Chondrocyte (in vitro differentiated cells): ENCODE measurements at regions not wholly inside any gene's neighbourhood (a gene's known extent, or its start where the extent isn't known, plus 50 kb on each side); places are given as distances from the start of the nearest gene placed in this dataset.
"Not testable (repeated sequence)": the region's sequence is repeated elsewhere in the genome, so short reads cannot be mapped to it uniquely, and the experiment has no call there.

Experiments
- DNase-seq: peaks from one replicate; pipeline ENCODE4 v3.0.0; 2021; ENCODE audit warnings: mixed read lengths, low spot score
- H3K27ac Mint-ChIP-seq: one replicate; pipeline ENCODE4 v1.8.0; 2021; ENCODE audit warnings: mild to moderate bottlenecking, moderate library complexity, mixed read lengths; ENCODE audit not compliant: unreplicated experiment
- H3K27me3 Mint-ChIP-seq: 2 replicates; pipeline ENCODE4 v1.8.0; 2021; ENCODE audit warnings: low read depth, mixed read lengths
- H3K36me3 Mint-ChIP-seq: 2 replicates; pipeline ENCODE4 v1.8.0; 2021; ENCODE audit warnings: low read depth, mixed read lengths
- H3K4me1 Mint-ChIP-seq: 2 replicates; pipeline ENCODE4 v1.8.0; 2021; ENCODE audit warnings: low read depth, mild to moderate bottlenecking, mixed read lengths
- H3K4me3 Mint-ChIP-seq: one replicate; pipeline ENCODE4 v1.8.0; 2021; ENCODE audit warnings: mild to moderate bottlenecking, moderate library complexity, mixed read lengths; ENCODE audit not compliant: unreplicated experiment
- H3K9me3 Mint-ChIP-seq: 2 replicates; pipeline ENCODE4 v1.8.0; 2021; ENCODE audit warnings: low read depth, mixed read lengths
- CTCF ChIP-seq: fragments of 200-600 bp; sonication (generic); IDR thresholded peaks from 2 replicates; pipeline ENCODE4 v1.5.0; 2021; ENCODE audit warnings: antibody characterized with exemption, mild to moderate bottlenecking, moderate library complexity

GRCh38 chr2:173523497-173523896 is 168.8 kb downstream of the CDCA7 start:
- Mint-ChIP-seq H3K27me3 (no peaks in the 10 kb centered on the region), H3K4me1 (no peaks in the 10 kb centered on the region), H3K36me3 (peaks cover 1% of the 10 kb centered on the region), H3K27ac (no peak overlapping the region), H3K9me3 (peaks cover 7% of the 10 kb centered on the region), H3K4me3 (no peak overlapping the region)
- no peak for DNase-seq
- TF ChIP-seq CTCF: no peak

- no peaks in the 10 kb centered on the region for H3K4me1 Mint-ChIP-seq
- no peak overlapping the region for H3K4me3 Mint-ChIP-seq
- no peak for DNase-seq
- H3K27me3 Mint-ChIP-seq: no peaks in the 10 kb centered on the region
- H3K36me3 Mint-ChIP-seq: no peaks in the 10 kb centered on the region
- H3K27ac Mint-ChIP-seq: no peak overlapping the region
- no peak for TF ChIP-seq CTCF
- peaks cover 3% of the 10 kb centered on the region for H3K9me3 Mint-ChIP-seq
Measured at GRCh38 chr2:173524256-173524955, 169.7 kb downstream of the CDCA7 start.

- DNase-seq, H3K9me3 Mint-ChIP-seq, H3K27ac Mint-ChIP-seq, H3K36me3 Mint-ChIP-seq, H3K4me3 Mint-ChIP-seq, H3K4me1 Mint-ChIP-seq, H3K27me3 Mint-ChIP-seq: not testable (repeated sequence)
Measured at GRCh38 chr2:173532732-173533531, 178.3 kb downstream of the CDCA7 start.

- peaks cover 4% of the 10 kb centered on the region for H3K9me3 Mint-ChIP-seq
- no peak overlapping the region for H3K4me3 Mint-ChIP-seq
- DNase-seq: no peak
- peaks cover 2% of the 10 kb centered on the region for H3K27me3 Mint-ChIP-seq
- no peak overlapping the region for H3K27ac Mint-ChIP-seq
- no peaks in the 10 kb centered on the region for H3K4me1 Mint-ChIP-seq
- H3K36me3 Mint-ChIP-seq: peaks cover 3% of the 10 kb centered on the region
- TF ChIP-seq CTCF: no peak
Measured at GRCh38 chr2:173537694-173538093, 183.0 kb downstream of the CDCA7 start.

- no peak for TF ChIP-seq CTCF
- no peak overlapping the region for H3K4me3 Mint-ChIP-seq
- no peak overlapping the region for H3K27ac Mint-ChIP-seq
- H3K27me3 Mint-ChIP-seq: peaks cover 2% of the 10 kb centered on the region
- H3K9me3 Mint-ChIP-seq: peaks cover 4% of the 10 kb centered on the region
- no peaks in the 10 kb centered on the region for H3K4me1 Mint-ChIP-seq
- DNase-seq: no peak
- H3K36me3 Mint-ChIP-seq: no peaks in the 10 kb centered on the region
Measured at GRCh38 chr2:173539615-173540014, 184.9 kb downstream of the CDCA7 start.
